NCI-H510A (cell line): ENCODE measurements at regions not wholly inside any gene's neighbourhood (a gene's known extent, or its start where the extent isn't known, plus 50 kb on each side); places are given as distances from the start of the nearest gene placed in this dataset.
"Not testable (repeated sequence)": the region's sequence is repeated elsewhere in the genome, so short reads cannot be mapped to it uniquely, and the experiment has no call there.

Experiments
- DNase-seq: peaks from one replicate; lab custom pipeline; 2025; lab: John Stamatoyannopoulos, UW

DNA sequence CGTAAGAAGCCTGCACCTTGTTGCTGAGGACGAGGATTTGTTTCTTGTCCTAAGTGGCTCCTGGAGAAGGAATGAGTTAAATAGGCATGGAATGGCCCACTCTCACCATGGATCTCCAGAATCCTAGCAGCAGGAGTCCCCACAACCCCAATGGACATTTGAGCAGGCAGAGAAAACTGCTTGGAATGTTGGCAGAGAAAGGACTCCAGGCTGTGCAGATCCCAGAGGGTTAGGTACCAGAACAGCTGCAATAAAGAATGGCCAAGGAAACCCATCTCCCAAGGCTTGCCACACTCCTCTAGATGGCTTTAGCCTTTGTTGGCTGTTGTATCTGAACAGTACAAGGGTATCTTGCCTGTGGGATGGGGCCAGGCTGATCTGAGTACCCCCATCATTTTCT lies 1415.7 kb upstream of the ADGRB3 start:
- DNase-seq: no peak

GRCh38 chr6:67212584-67212983 lies 1422.5 kb upstream of the ADGRB3 start:
- no peak for DNase-seq

DNA sequence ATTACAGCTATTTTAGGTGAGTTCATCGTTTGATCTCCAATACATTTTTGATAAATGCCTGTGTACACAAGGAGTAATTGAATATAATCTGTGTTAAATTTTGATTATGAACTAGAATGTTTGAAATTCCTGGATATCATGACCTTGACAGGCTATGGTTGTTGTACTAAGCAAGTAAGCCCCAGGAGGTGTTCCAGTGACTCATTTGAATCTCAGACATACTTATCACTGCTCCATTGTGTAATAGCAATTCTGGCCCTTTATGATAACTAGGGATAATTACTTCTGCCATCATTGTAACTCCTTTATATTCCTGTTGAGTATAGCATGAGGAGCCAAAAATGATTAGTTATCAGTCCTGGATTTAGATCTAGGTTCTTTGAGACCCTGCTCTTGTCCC lies 1424.6 kb upstream of the ADGRB3 start:
- no peak for DNase-seq

GRCh38 chr6:67201563-67201962 lies 1433.5 kb upstream of the ADGRB3 start:
- DNase-seq: no peak

DNA sequence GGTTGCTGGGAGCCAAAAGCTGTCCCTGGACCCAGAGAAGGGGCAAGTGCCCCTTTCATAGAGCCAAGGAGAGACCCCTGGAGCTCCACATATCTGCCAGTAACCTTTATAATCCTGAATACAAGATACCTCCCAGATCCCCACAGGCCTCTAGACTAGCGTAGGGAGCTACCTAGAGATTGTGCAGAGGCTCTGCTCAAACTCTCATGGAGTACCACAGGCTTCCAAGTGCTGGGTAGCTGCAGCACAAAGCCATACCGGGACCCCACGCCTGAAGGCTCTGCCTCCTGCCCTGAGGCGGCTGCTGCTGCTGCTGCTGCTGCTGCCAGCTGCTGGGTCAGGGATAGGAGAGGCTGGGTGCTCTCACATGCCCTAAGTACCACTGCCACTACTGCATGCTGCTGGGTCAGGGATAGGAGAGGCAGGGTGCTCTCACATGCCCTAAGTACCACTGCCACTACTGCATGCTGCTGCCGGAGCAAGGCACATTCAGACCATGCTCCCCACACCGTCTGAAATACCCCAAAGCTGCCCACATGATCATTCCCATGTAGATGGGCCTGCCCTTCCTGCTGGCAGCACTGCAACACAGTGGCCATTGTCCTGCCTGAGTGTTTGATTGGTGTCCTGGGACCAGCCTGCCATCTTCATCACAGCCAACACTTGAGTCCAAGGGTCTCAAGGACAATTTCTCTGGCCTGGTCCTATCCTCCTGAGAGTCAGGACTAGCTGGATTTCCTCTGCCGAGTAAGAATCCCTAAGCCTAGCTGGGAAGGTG lies 1434.3 kb upstream of the ADGRB3 start:
- no peak for DNase-seq

GRCh38 chr6:67199425-67199824 lies 1435.7 kb upstream of the ADGRB3 start:
- no peak for DNase-seq

DNA sequence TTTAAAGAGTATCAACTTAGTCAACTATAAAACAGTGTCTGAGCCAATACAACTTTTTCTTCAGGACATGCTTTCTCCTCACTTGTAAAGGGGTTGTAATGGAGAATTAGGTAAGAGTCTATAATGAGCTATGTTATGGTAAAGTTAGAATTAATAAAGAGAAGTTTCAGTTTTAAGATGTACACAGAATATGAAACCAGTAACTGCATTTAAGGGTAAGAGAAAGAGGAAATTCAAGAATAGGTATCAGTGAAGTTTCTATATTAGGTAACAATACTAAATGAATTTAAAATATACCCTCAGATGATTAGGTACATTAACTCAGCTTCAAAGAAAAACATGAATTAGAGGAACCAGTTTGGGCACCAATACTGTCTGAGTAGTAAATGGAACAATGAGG lies 1444.3 kb upstream of the ADGRB3 start:
- no peak for DNase-seq

DNA sequence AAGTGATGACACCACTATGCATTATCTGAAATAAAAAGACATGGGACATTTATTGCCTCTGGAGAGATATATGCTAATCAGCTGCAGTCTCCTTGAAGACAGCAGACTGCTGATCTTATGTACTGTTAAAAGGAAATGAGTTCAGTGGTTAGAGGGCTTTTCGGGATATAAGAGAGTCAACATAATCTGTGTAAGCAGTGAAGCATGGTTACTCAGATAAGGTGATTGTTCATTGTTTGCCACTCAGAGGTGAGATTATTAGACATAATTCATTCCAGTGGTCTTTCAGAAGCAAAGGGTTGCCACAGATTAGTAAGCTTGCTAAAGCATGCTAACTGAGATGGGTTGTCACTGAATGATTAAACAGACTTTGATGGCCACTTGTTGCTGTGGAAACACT lies 1450.7 kb upstream of the ADGRB3 start:
- no peak for DNase-seq

GRCh38 chr6:67175101-67175500 lies 1460.0 kb upstream of the ADGRB3 start:
- DNase-seq: no peak

DNA sequence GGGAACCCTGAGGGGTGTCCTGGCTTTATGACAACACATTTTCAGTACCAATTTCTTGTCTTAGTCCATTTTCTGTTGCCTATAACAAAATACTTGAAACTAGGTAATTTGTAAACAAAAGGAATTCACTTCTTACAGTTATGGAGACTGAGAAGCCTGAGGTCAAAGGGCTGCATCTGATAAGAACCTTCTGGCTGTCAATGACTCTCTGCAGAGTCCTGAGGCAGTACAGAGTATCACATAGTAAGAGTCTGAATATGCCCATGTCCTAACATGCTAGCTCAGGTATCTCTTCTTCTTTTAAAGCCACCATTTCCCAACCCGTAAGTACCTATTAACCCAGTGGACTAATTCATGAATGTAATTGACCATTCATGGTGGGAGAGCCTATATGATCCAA lies 1458.6 kb upstream of the EYS start:
- no peak for DNase-seq

GRCh38 chr6:67160820-67161219 lies 1453.8 kb upstream of the EYS start:
- no peak for DNase-seq

DNA sequence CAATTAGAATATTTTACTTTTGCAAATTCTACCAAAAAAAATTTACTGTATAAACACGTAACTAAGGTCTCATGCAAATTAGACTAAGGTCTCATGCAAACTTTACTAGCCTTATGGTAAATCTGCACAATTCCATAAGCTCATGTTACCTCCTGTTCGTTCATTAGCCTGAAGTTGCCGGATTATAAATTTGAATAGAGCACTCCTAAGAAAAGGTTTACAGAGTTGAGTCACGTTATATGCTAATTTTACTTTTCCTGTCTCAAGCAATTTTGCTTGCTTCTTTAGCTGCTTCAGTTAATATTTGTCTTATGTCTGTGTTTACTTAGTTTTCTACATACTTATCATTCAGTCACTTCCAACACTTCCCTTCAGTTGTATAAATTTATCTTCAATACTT lies 1434.0 kb upstream of the EYS start:
- no peak for DNase-seq

GRCh38 chr6:67133973-67134372 lies 1426.9 kb upstream of the EYS start:
- no peak for DNase-seq

DNA sequence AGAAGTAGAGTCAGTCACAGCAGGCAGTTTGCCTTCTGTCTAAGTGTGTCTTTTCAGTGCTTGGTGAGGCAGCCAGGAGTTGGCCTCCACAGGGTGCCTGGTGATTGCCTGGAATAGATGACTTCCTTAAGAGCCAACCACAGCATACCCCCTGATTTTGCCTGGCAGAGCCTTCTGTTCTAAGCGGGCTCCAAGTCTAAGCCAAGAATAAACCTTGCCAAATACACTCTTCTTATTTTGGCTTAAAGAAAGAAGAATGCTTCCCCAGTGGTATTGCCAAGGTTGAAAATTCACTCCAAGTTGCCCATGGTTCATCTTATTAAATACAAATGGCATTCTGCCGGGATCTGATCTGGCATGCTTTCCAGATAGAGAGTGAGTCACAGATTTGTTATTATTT lies 1424.8 kb upstream of the EYS start:
- no peak for DNase-seq

DNA sequence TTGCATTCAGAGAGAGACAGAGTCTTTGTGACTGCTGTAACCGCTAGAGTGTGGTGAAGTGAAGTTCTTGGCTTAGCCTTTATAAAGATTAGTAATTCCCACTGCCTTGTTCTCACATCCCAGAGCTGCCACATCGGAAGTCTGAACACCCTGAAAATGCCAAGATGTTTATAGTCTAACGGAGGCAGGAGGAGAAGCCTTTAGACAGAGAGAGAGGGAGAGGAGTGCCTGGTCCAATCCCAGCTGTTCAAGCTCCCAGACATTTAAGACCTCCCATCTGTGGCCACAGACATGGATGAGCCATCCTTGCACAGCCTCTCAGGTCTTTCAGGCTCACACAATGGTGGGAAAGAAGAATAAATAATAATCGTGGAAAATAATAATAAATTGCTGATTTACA lies 1422.8 kb upstream of the EYS start:
- DNase-seq: no peak

DNA sequence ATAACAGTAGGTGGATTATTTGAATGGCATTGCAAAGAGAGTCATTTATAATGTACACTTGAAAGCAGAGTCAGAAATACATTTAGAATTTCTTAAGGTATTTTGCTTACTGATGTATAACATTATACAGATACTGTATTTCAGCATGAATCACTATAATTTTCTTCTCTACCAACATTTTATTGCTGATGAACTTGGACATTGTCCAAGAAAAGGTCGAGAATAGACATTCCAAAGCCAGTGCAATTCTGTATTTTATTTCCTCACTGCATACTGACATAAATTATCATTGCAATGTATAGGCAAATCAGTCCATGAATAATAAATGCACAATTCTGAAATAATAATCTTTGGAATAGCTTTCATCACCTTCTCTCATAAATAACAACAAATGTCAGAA lies 1420.0 kb upstream of the EYS start:
- no peak for DNase-seq

DNA sequence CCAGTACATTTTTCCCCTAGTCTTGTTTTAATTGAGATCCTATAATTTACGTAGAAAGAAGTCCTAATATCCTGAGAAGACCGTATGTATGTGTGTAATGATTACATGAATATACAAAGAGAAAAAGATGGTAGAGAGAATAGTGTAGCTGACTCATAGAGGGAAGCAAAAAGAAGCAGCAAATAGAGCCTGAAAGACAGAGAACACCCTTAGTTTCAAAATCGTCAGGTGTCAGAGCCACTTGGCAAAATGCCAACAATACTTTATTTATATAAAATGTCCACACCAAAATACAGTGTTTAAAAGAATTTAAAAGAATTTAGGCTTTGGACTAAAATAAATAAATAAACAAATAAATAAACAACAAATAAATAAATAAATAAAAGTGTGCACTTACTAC lies 1414.1 kb upstream of the EYS start:
- DNase-seq: no peak

DNA sequence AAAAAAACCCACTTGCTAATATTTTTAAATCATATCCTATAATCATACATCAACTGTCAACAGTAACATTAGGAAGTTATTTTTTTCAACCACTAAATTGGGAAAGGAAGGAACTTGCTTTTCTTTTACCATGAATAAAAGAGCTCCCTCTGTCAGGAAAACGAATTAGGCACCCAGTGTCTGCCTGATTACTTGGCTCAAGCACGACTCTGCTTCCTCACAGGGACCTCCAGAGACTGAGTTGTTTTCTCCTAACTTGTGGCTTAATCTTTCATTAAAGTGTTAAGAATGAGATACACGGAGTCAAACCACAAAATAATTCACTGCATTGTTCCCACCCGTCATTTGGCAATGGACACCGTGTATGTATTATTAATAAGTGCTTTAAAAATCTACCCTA lies 1405.1 kb upstream of the EYS start:
- no peak for DNase-seq

GRCh38 chr6:67102743-67103142 lies 1395.7 kb upstream of the EYS start:
- DNase-seq: no peak

DNA sequence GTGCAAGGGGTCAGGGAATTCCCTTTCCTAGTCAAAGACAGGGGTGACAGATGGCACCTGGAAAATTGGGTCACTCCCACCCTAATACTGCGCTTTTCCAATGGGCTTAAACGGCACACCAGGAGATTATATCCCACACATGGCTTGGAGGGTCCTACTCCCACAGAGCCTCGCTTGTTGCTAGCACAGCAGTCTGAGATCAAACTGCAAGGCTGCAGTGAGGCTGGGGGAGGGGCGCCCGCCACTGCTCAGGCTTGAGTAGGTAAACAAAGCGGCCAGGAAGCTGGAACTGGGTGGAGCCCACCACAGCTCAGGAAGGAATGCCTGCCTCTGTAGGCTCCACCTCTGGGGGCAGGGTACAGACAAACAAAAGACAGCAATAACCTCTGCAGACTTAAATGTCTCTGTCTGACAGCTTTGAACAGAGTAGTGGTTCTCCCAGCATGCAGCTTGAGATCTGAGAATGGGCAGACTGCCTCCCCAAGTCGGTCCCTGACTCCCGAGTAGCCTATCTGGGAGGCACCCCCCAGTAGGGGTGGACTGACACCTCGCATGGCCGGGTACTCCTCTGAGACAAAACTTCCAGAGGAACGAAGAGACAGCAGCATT lies 1388.7 kb upstream of the EYS start:
- DNase-seq: not testable (repeated sequence)

DNA sequence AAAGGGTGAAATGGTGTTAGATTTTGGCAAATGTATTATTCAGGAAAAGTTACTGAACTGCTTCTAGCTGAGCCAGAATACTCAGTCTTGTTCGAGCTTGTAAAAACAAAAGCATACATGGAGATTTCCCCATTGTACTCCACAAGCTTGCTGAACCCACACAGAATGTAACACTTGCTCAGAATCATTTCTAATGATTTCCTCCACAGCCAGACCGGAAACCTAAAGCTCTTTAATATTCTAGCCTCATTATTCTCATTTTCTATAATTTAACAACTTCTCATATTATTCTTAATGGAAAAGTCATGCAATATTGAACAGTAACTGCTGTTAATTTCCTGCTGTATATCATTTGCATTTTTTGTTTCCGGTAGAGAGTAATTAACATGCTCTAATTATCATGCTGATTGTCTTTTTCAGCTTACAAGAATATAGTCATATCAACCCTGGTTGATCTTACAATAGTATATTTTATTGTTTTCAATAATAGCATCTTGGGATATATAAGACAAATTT lies 1387.5 kb upstream of the EYS start:
- DNase-seq: no peak

GRCh38 chr6:67073938-67074337 lies 1366.9 kb upstream of the EYS start:
- DNase-seq: no peak

- no peak for DNase-seq
Observed at GRCh38 chr6:67068781-67069180, 1361.8 kb upstream of the EYS start.

- no peak for DNase-seq
Observed at GRCh38 chr6:67064323-67064722, 1357.3 kb upstream of the EYS start.
